CD14-positive monocyte (primary cell): ENCODE measurements at regions not wholly inside any gene's neighbourhood (a gene's known extent, or its start where the extent isn't known, plus 50 kb on each side); places are given as distances from the start of the nearest gene placed in this dataset.

ENCODE experiments used
- DNase-seq, 3 donors: peaks; one replicate each; pipeline ENCODE4 v3.0.0-alpha.2; 2011 to 2022
- H2AFZ ChIP-seq: 2 replicates; pipeline ENCODE4 v1.6.0; 2012; ENCODE audit warnings: mild to moderate bottlenecking, low read depth, low read length, inconsistent platforms; ENCODE audit not compliant: insufficient read depth, poor library complexity, severe bottlenecking
- H3K27ac ChIP-seq, 2 donors: 1 replicate in 1 of 2; 2 replicates in 1 of 2; pipeline ENCODE4 v1.5.1; 2012 to 2013; ENCODE audit warnings: low read length in 2 of 2, control low read depth in 1 of 2, inconsistent platforms in 1 of 2, low read depth in 1 of 2, mild to moderate bottlenecking in 1 of 2
- H3K27me3 ChIP-seq, 2 donors: one replicate each; pipeline versions ENCODE4 v1.6.0 to v1.6.1; 2011 to 2013; ENCODE audit warnings: low read length in 2 of 2; ENCODE audit not compliant: control insufficient read depth in 2 of 2, insufficient read depth in 2 of 2
- H3K36me3 ChIP-seq, 2 donors: replicated peaks in 1 of 2; 1 replicate in 1 of 2; 2 replicates in 1 of 2; pipeline versions ENCODE4 v1.5.1 to v1.6.1; 2012 to 2013; ENCODE audit warnings: low read length in 2 of 2, control low read depth in 1 of 2, inconsistent platforms in 1 of 2, mild to moderate bottlenecking in 1 of 2; ENCODE audit not compliant: insufficient read depth in 2 of 2, control insufficient read depth in 1 of 2
- H3K4me1 ChIP-seq, 2 donors: 1 replicate in 1 of 2; 2 replicates in 1 of 2; pipeline versions ENCODE4 v1.5.1 to v1.6.1; 2012 to 2013; ENCODE audit warnings: low read length in 2 of 2, control low read depth in 1 of 2, inconsistent platforms in 1 of 2, mild to moderate bottlenecking in 1 of 2, moderate library complexity in 1 of 2; ENCODE audit not compliant: insufficient read depth in 2 of 2, control insufficient read depth in 1 of 2
- H3K4me2 ChIP-seq: replicated peaks from 2 replicates; pipeline ENCODE3; 2012; ENCODE audit warnings: low read length, moderate library complexity, mild to moderate bottlenecking; ENCODE audit not compliant: poor library complexity, severe bottlenecking; ENCODE audit errors: extremely low read depth
- H3K4me3 ChIP-seq, 3 experiments: fragments of 200-600 bp in 1 of 3; sonication (generic) in 1 of 3; replicated peaks in 1 of 3; 1 replicate in 2 of 3; 2 replicates in 1 of 3; pipeline ENCODE4 v1.5.1; 2011 to 2013; ENCODE audit warnings: low read length in 3 of 3, mild to moderate bottlenecking in 3 of 3, control low read depth in 2 of 3, low read depth in 2 of 3, inconsistent platforms in 1 of 3, moderate library complexity in 1 of 3
- H3K79me2 ChIP-seq: 2 replicates; pipeline ENCODE4 v1.6.0; 2012; ENCODE audit warnings: mild to moderate bottlenecking, control low read depth, inconsistent platforms, low read length, moderate library complexity; ENCODE audit not compliant: insufficient read depth
- H3K9ac ChIP-seq: 2 replicates; pipeline ENCODE4 v1.6.0; 2017; ENCODE audit warnings: low read length, mild to moderate bottlenecking; ENCODE audit not compliant: insufficient read depth, poor library complexity, severe bottlenecking
- H3K9me3 ChIP-seq, 2 donors: replicated peaks in 1 of 2; 1 replicate in 1 of 2; 2 replicates in 1 of 2; pipeline versions ENCODE4 v1.5.1 to v1.6.1; 2012 to 2013; ENCODE audit warnings: low read length in 2 of 2, control low read depth in 1 of 2; ENCODE audit not compliant: control insufficient read depth in 1 of 2, insufficient read depth in 1 of 2
- H4K20me1 ChIP-seq: 2 replicates; pipeline ENCODE4 v1.6.0; 2012; ENCODE audit warnings: mild to moderate bottlenecking, low read length, control low read depth, moderate library complexity; ENCODE audit not compliant: insufficient read depth
- H3K27ac Mint-ChIP-seq, 7 donors: one replicate each; pipeline ENCODE4 v1.8.0; 2020; ENCODE audit warnings: mild to moderate bottlenecking in 7 of 7, mixed read lengths in 7 of 7, moderate library complexity in 6 of 7, inconsistent platforms in 2 of 7
- H3K27me3 Mint-ChIP-seq, 3 donors: one replicate each; pipeline ENCODE4 v1.8.0; 2021 to 2022; ENCODE audit warnings: low read depth in 3 of 3, mild to moderate bottlenecking in 3 of 3, mixed read lengths in 3 of 3, moderate library complexity in 3 of 3, inconsistent platforms in 1 of 3
- H3K36me3 Mint-ChIP-seq, 2 donors: one replicate each; pipeline ENCODE4 v1.8.0; 2020; ENCODE audit warnings: mixed read lengths in 2 of 2, inconsistent platforms in 1 of 2, mild to moderate bottlenecking in 1 of 2
- H3K4me1 Mint-ChIP-seq: one replicate; pipeline ENCODE4 v1.8.0; 2020; ENCODE audit warnings: mild to moderate bottlenecking, mixed read lengths
- H3K4me3 Mint-ChIP-seq, 2 donors: one replicate each; pipeline ENCODE4 v1.8.0; 2020; ENCODE audit warnings: mild to moderate bottlenecking in 2 of 2, mixed read lengths in 2 of 2, moderate library complexity in 1 of 2
- H3K9me3 Mint-ChIP-seq, 7 donors: one replicate each; pipeline ENCODE4 v1.8.0; 2020 to 2022; ENCODE audit warnings: mixed read lengths in 7 of 7, mild to moderate bottlenecking in 6 of 7, moderate library complexity in 6 of 7, inconsistent platforms in 2 of 7
- WGBS: methylation state at CpG from one replicate; pipeline ENCODE4 v1.1.5; 2013; ENCODE audit warnings: missing lambda C conversion rate; ENCODE audit not compliant: insufficient coverage; 5-methylcytosine and 5-hydroxymethylcytosine counted together
- intact Hi-C, 2 donors: fragments of 100-400 bp; cut with micrococcal nuclease; formaldehyde crosslinking; loops; one replicate each; pipeline versions ENCODE4 v1.15.0 to v1.15.1; 2023
- TF ChIP-seq, protein P1 (sequence below): fragments of 200-600 bp; IDR thresholded peaks from one replicate; pipeline ENCODE4 v1.8.0; 2022; ENCODE audit warnings: antibody characterized with exemption, mild to moderate bottlenecking

DNA sequence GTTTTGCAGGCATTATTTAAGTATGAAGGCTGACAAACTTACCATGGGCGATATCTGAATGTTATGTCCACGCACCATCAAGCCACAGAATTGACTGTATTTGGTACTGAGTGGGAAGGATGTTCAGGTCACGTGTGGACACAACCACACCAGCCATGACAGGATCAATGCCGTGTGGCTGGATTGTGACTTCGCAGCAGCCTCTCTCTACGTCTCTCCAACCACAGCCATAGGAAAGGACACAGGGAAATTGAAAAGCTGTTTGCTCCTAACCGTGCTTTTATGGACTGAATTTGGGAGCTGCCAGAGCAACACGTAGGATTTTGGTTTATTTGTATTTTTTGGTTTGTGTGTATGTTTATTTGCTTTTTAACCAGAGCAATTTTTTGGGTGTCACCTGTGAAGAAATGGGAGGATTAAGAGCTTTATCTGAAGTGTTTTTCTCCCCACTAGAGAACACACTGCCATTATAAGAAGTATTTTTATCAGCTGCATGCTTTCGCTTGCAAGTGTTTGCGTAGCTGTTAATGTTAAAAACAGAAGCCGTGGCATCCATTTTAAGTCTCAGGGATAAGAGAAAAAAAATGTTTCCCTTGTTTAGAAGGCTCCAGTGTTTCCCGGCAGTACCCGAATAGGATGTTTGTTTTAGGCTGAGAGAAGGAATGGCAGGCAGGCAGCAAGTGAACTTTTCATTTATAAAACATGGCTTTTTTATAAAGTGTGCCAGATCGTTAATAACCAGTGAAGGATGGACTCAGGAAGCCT, 401.1 kb upstream of the NFE2L3 start:
- no peaks in the 10 kb centered on the region for H3K27me3 ChIP-seq
- 100% methylated on average over 2 of the region's 14 CpGs for WGBS
- TF ChIP-seq, protein P1, sequence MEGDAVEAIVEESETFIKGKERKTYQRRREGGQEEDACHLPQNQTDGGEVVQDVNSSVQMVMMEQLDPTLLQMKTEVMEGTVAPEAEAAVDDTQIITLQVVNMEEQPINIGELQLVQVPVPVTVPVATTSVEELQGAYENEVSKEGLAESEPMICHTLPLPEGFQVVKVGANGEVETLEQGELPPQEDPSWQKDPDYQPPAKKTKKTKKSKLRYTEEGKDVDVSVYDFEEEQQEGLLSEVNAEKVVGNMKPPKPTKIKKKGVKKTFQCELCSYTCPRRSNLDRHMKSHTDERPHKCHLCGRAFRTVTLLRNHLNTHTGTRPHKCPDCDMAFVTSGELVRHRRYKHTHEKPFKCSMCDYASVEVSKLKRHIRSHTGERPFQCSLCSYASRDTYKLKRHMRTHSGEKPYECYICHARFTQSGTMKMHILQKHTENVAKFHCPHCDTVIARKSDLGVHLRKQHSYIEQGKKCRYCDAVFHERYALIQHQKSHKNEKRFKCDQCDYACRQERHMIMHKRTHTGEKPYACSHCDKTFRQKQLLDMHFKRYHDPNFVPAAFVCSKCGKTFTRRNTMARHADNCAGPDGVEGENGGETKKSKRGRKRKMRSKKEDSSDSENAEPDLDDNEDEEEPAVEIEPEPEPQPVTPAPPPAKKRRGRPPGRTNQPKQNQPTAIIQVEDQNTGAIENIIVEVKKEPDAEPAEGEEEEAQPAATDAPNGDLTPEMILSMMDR, result no peak
- H3K27me3 Mint-ChIP-seq, result peaks cover 0 to 4% (median 4%) of the 10 kb centered on the region in 3 donors
- H3K4me3 Mint-ChIP-seq, result no peak overlapping the region
- intact Hi-C loops, result no loop called here
- DNase-seq, result no peak
- H3K9ac ChIP-seq, result no peak overlapping the region
- H3K4me2 ChIP-seq, result no peak overlapping the region
- no peaks in the 10 kb centered on the region for H3K79me2 ChIP-seq
- no peak overlapping the region for H3K27ac ChIP-seq
- peaks cover 0 to 3% (median 0%) of the 10 kb centered on the region in 7 donors for H3K9me3 Mint-ChIP-seq
- H2AFZ ChIP-seq, result no peak overlapping the region
- H3K4me1 Mint-ChIP-seq, result no peaks in the 10 kb centered on the region
- H3K27ac Mint-ChIP-seq, result no peak overlapping the region
- H3K36me3 Mint-ChIP-seq, result no peaks in the 10 kb centered on the region
- H3K4me3 ChIP-seq, result no peak overlapping the region
- no peaks in the 10 kb centered on the region for H3K4me1 ChIP-seq
- H4K20me1 ChIP-seq, result no peaks in the 10 kb centered on the region
- no peaks in the 10 kb centered on the region for H3K9me3 ChIP-seq
- H3K36me3 ChIP-seq, result no peaks in the 10 kb centered on the region

DNA sequence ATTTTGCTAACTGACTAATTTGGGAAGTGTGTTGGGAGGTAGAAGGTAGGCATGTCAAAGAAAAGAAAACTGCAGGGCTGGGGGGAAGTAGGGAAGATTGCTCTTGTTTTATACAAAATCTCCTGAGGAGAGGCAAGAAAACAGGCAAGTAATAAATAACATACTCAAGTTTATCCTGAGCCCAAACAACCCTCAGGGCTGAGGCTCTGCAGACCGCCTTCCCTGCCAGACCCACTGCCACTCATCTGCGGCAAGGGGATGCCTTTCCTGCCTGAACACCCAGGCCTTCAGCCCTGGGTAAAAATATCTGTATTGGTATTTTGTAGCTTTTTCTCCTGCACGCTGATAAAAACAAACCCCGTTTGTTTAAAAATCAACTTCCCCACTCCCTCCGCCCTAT, 399.8 kb upstream of the NFE2L3 start:
- Histone ChIP-seq H3K27ac (no peak overlapping the region), H3K4me2 (no peak overlapping the region), H3K9me3 (no peaks in the 10 kb centered on the region), H3K4me1 (no peaks in the 10 kb centered on the region), H3K79me2 (no peaks in the 10 kb centered on the region), H3K27me3 (no peaks in the 10 kb centered on the region), H3K36me3 (no peaks in the 10 kb centered on the region), H3K9ac (no peak overlapping the region), H4K20me1 (no peaks in the 10 kb centered on the region), H3K4me3 (no peak overlapping the region), H2AFZ (no peak overlapping the region)
- no peak for DNase-seq
- no CpG with 5 or more reads among the region's 5 CpGs for whole genome bisulfite sequencing
- TF ChIP-seq, protein P1, result no peak
- Mint-ChIP-seq H3K4me3 (no peak overlapping the region), H3K36me3 (no peaks in the 10 kb centered on the region), H3K9me3 (peaks cover 0 to 3% (median 0%) of the 10 kb centered on the region in 7 donors), H3K27ac (no peak overlapping the region), H3K4me1 (no peaks in the 10 kb centered on the region), H3K27me3 (peaks cover 0 to 4% (median 4%) of the 10 kb centered on the region in 3 donors)
- intact Hi-C loops, result no loop called here
